IMR-90 (cell line): ENCODE measurements at regions not wholly inside any gene's neighbourhood (a gene's known extent, or its start where the extent isn't known, plus 50 kb on each side); places are given as distances from the start of the nearest gene placed in this dataset.

Source experiments
- ATAC-seq: fragments of 200-7000 bp; cut with Tn5 transposase; 2 replicates; pipeline ENCODE4 v1.9.1; 2020; ENCODE audit warnings: low read depth, mild to moderate bottlenecking, moderate library complexity
- BruUV-seq: library from RNA; stranded (reverse); fragments of 400-500 nt; replicated peaks from 2 replicates; lab custom pipeline; 2021; lab: Mats Ljungman, UMichigan
- CTCF ChIA-PET: fragments of 300-600 bp; formaldehyde crosslinking; extraction: SDS; loops from one replicate; lab custom pipeline; 2021; ENCODE audit warnings: antibody characterized with exemption; lab: Yijun Ruan, JAX
- POLR2A ChIA-PET: fragments of 300-600 bp; sonication (Branson Sonifier 250); formaldehyde crosslinking; loops from one replicate; lab custom pipeline; 2022; ENCODE audit warnings: antibody characterized with exemption; ENCODE audit not compliant: unreplicated experiment; lab: Charles Lee
- DNase-seq: peaks from one replicate; pipeline ENCODE4 v3.0.0; 2013
- H2AFZ ChIP-seq: replicated peaks from 2 replicates; pipeline ENCODE3; 2013; ENCODE audit warnings: low read length, mild to moderate bottlenecking; ENCODE audit not compliant: poor library complexity
- H2AK5ac ChIP-seq: 2 replicates; pipeline ENCODE4 v1.6.1; 2013; ENCODE audit warnings: low read depth, low read length, inconsistent platforms
- H2AK9ac ChIP-seq: replicated peaks from 2 replicates; pipeline ENCODE3; 2013; ENCODE audit warnings: mild to moderate bottlenecking, low read depth, low read length, moderate library complexity; ENCODE audit not compliant: poor library complexity
- H2BK120ac ChIP-seq: 2 replicates; pipeline ENCODE4 v1.6.1; 2013; ENCODE audit warnings: low read depth, low read length, inconsistent platforms
- H2BK15ac ChIP-seq: 3 replicates; pipeline ENCODE4 v1.6.1; 2013; ENCODE audit warnings: low read depth, low read length, inconsistent platforms
- H2BK20ac ChIP-seq: 2 replicates; pipeline ENCODE4 v1.6.1; 2013; ENCODE audit warnings: low read depth, mild to moderate bottlenecking, inconsistent platforms, low read length, moderate library complexity
- H2BK5ac ChIP-seq: 2 replicates; pipeline ENCODE4 v1.6.1; 2013; ENCODE audit warnings: mild to moderate bottlenecking, low read depth, low read length, inconsistent platforms; ENCODE audit not compliant: poor library complexity, severe bottlenecking
- H3K14ac ChIP-seq: replicated peaks from 2 replicates; pipeline ENCODE4 v1.6.1; 2013; ENCODE audit warnings: low read depth, low read length, inconsistent platforms
- H3K18ac ChIP-seq: 2 replicates; pipeline ENCODE4 v1.6.1; 2013; ENCODE audit warnings: low read depth, low read length, control low read depth
- H3K23ac ChIP-seq: 2 replicates; pipeline ENCODE4 v1.6.1; 2013; ENCODE audit warnings: low read depth, low read length, inconsistent platforms
- H3K27ac ChIP-seq: 2 replicates; pipeline ENCODE4 v1.5.1; 2013; ENCODE audit warnings: mild to moderate bottlenecking, control low read depth, low read length; ENCODE audit not compliant: insufficient read depth
- H3K27me3 ChIP-seq: 2 replicates; pipeline ENCODE4 v1.6.1; 2013; ENCODE audit warnings: low read length; ENCODE audit not compliant: control insufficient read depth, insufficient read depth
- H3K36me3 ChIP-seq: 2 replicates; pipeline ENCODE4 v1.6.1; 2013; ENCODE audit warnings: low read length, mixed read lengths; ENCODE audit not compliant: control insufficient read depth, insufficient read depth
- H3K4ac ChIP-seq: 2 replicates; pipeline ENCODE4 v1.6.1; 2013; ENCODE audit warnings: low read depth, low read length, inconsistent platforms
- H3K4me1 ChIP-seq: 2 replicates; pipeline ENCODE4 v1.6.1; 2013; ENCODE audit warnings: low read length, mixed read lengths; ENCODE audit not compliant: control insufficient read depth, insufficient read depth
- H3K4me2 ChIP-seq: 2 replicates; pipeline ENCODE4 v1.6.1; 2013; ENCODE audit warnings: low read depth, mild to moderate bottlenecking, control low read depth, low read length, moderate library complexity
- H3K4me3 ChIP-seq: 2 replicates; pipeline ENCODE4 v1.5.1; 2013; ENCODE audit warnings: low read depth, mild to moderate bottlenecking, control low read depth, low read length, moderate library complexity; ENCODE audit not compliant: insufficient read depth
- H3K56ac ChIP-seq: 2 replicates; pipeline ENCODE4 v1.6.1; 2013; ENCODE audit warnings: low read length, inconsistent platforms; ENCODE audit not compliant: insufficient read depth; ENCODE audit errors: extremely low read depth
- H3K79me1 ChIP-seq, 2 experiments: 2 replicates each; pipeline ENCODE4 v1.6.1; 2013; ENCODE audit warnings: low read length in 2 of 2, inconsistent platforms in 1 of 2, low read depth in 1 of 2
- H3K9ac ChIP-seq: 2 replicates; pipeline ENCODE4 v1.6.1; 2013; ENCODE audit warnings: low read depth, low read length, control low read depth
- H3K9me1 ChIP-seq: 2 replicates; pipeline ENCODE4 v1.6.1; 2013; ENCODE audit warnings: low read length, inconsistent platforms; ENCODE audit not compliant: insufficient read depth
- H3K9me3 ChIP-seq: 2 replicates; pipeline ENCODE4 v1.6.1; 2013; ENCODE audit warnings: low read length; ENCODE audit not compliant: control insufficient read depth, insufficient read depth
- H4K20me1 ChIP-seq: 2 replicates; pipeline ENCODE4 v1.6.1; 2013; ENCODE audit warnings: low read length, inconsistent platforms; ENCODE audit not compliant: insufficient read depth
- H4K5ac ChIP-seq: 2 replicates; pipeline ENCODE4 v1.6.1; 2013; ENCODE audit warnings: mild to moderate bottlenecking, low read depth, low read length, control low read depth
- H4K8ac ChIP-seq, 2 experiments: 2 replicates each; pipeline ENCODE4 v1.6.1; 2013; ENCODE audit warnings: low read depth in 2 of 2, low read length in 2 of 2, control low read depth in 1 of 2, inconsistent platforms in 1 of 2
- H4K91ac ChIP-seq: 2 replicates; pipeline ENCODE4 v1.6.1; 2013; ENCODE audit warnings: low read depth, low read length, inconsistent platforms; ENCODE audit not compliant: insufficient read depth
- BHLHE40 ChIP-seq: fragments of 150-350 bp; IDR thresholded peaks from 2 replicates; pipeline ENCODE4 v1.6.1; 2016; ENCODE audit warnings: mild to moderate bottlenecking, low read depth, low read length
- CEBPB ChIP-seq: IDR thresholded peaks from 2 replicates; pipeline ENCODE4 v1.6.1; 2012; ENCODE audit warnings: low read depth, low read length, improper control_type of control experiment
- FOS ChIP-seq: fragments of 150-350 bp; IDR thresholded peaks from 2 replicates; pipeline ENCODE4 v1.6.1; 2016; ENCODE audit warnings: low read depth, low read length
- MAFK ChIP-seq: IDR thresholded peaks from 2 replicates; pipeline ENCODE4 v1.6.1; 2012; ENCODE audit warnings: low read depth, low read length, improper control_type of control experiment
- MAZ ChIP-seq: IDR thresholded peaks from 2 replicates; pipeline ENCODE4 v1.6.1; 2012; ENCODE audit warnings: low read depth, mild to moderate bottlenecking, low read length, improper control_type of control experiment, moderate library complexity, borderline replicate concordance
- NFE2L2 ChIP-seq: fragments of 150-350 bp; IDR thresholded peaks from 2 replicates; pipeline ENCODE4 v1.6.1; 2016; ENCODE audit warnings: low read depth, mild to moderate bottlenecking, low read length
- POLR2A ChIP-seq: IDR thresholded peaks from 2 replicates; pipeline ENCODE4 v1.6.1; 2012; ENCODE audit warnings: mild to moderate bottlenecking, low read depth, low read length
- RAD21 ChIP-seq: IDR thresholded peaks from 2 replicates; pipeline ENCODE4 v1.6.1; 2012; ENCODE audit warnings: low read length, improper control_type of control experiment
- RCOR1 ChIP-seq: IDR thresholded peaks from 2 replicates; pipeline ENCODE4 v1.6.1; 2012; ENCODE audit warnings: mild to moderate bottlenecking, low read length, improper control_type of control experiment; ENCODE audit not compliant: insufficient replicate concordance
- WGBS, 2 experiments: methylation state at CpG; one replicate each; pipeline versions ENCODE4 v1.1.5 to v1.1.7; 2013; ENCODE audit warnings: missing lambda C conversion rate in 2 of 2; ENCODE audit not compliant: insufficient read length in 1 of 2; ENCODE audit errors: extremely low coverage in 2 of 2; 5-methylcytosine and 5-hydroxymethylcytosine counted together
- dilution Hi-C: fragments of 300-500 bp; cut with HindIII; formaldehyde crosslinking; loops from one replicate; pipeline ENCODE4 v1.14.3; 2018; ENCODE audit warnings: low sequenced_read_pairs; ENCODE audit not compliant: unreplicated experiment
- in situ Hi-C: fragments of 300-500 bp; cut with MboI; formaldehyde crosslinking; loops from 3 replicates; pipeline ENCODE4 v1.14.3; 2019; ENCODE audit warnings: low sequenced_read_pairs, inconsistent platforms, mixed read lengths
- intact Hi-C: fragments of 100-400 bp; cut with micrococcal nuclease; formaldehyde crosslinking; loops from 2 replicates; pipeline ENCODE4 v1.10.0; 2022
- TF ChIP-seq, protein P1 (sequence below): conservative IDR thresholded peaks from 2 replicates; pipeline ENCODE4 v1.5.1; 2012; ENCODE audit warnings: mild to moderate bottlenecking, low read depth, low read length, improper control_type of control experiment

DNA sequence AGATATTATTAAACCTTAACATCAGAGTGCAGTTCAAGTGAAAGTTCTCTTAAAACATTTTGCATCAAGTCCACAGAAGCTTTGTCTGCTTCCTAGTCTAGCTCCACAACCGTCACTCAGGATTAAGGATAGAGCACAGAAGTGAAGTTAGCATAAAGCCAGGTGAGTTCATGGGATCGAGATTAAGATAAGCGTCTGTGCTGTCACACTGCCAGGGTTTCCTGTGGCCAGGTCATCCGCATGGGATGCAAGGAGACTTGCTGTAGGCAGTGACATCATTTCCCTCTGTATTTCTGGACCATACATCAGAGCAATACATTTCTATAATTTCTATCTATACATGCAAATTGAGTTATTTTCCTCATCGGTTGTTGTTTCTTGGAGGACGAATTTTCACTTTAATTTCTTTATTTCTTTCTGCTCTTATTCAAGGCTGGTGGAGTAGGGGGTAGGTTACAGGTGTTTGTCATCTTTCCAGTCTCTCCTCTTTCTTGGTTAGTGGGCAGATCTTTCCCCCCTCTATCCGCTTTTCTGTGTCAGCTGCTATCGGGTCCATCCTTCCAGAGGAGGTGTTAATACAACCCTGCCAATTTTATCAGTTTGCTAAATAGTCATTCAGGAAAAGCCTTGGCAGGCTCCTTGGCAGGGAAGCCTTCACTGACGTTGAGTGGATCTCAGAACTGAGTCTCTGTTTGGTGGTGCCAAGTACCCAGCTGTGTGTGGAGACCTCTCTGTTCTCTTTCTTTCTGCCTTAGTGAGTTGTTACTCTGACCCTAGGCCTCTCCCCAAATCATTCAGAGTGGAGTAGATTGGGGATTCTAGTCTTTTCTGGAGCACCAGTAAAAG, 307.6 kb upstream of the MAP3K7 start:
- no peak overlapping the region for H3K56ac ChIP-seq
- no peak for DNase-seq
- no peak overlapping the region for H3K9ac ChIP-seq
- no peaks in the 10 kb centered on the region for H4K20me1 ChIP-seq
- no peak overlapping the region for H3K4me2 ChIP-seq
- ChIA-PET CTCF (no interaction called here), POLR2A (no interaction called here)
- H3K4me3 ChIP-seq: no peak overlapping the region
- no TSS peak for BruUV-seq
- in situ Hi-C loops: no loop called here
- no peak overlapping the region for H2BK15ac ChIP-seq
- H4K5ac ChIP-seq: no peak overlapping the region
- dilution Hi-C loops: no loop called here
- H3K4me1 ChIP-seq: no peaks in the 10 kb centered on the region
- H2AFZ ChIP-seq: no peak overlapping the region
- H4K8ac ChIP-seq: no peak overlapping the region
- H2BK20ac ChIP-seq: no peak overlapping the region
- no peak overlapping the region for H2AK5ac ChIP-seq
- TF ChIP-seq MAZ (no peak), NFE2L2 (no peak), BHLHE40 (no peak), RCOR1 (no peak), CEBPB (no peak), POLR2A (no peak), RAD21 (no peak), FOS (no peak), MAFK (no peak)
- TF ChIP-seq, protein P1, sequence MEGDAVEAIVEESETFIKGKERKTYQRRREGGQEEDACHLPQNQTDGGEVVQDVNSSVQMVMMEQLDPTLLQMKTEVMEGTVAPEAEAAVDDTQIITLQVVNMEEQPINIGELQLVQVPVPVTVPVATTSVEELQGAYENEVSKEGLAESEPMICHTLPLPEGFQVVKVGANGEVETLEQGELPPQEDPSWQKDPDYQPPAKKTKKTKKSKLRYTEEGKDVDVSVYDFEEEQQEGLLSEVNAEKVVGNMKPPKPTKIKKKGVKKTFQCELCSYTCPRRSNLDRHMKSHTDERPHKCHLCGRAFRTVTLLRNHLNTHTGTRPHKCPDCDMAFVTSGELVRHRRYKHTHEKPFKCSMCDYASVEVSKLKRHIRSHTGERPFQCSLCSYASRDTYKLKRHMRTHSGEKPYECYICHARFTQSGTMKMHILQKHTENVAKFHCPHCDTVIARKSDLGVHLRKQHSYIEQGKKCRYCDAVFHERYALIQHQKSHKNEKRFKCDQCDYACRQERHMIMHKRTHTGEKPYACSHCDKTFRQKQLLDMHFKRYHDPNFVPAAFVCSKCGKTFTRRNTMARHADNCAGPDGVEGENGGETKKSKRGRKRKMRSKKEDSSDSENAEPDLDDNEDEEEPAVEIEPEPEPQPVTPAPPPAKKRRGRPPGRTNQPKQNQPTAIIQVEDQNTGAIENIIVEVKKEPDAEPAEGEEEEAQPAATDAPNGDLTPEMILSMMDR: no peak
- no peaks in the 10 kb centered on the region for H3K9me3 ChIP-seq
- no peak overlapping the region for H2AK9ac ChIP-seq
- H2BK5ac ChIP-seq: no peak overlapping the region
- no peaks in the 10 kb centered on the region for H3K36me3 ChIP-seq
- ATAC-seq: no peak
- intact Hi-C loops: no loop called here
- H4K91ac ChIP-seq: no peak overlapping the region
- no peaks in the 10 kb centered on the region for H3K9me1 ChIP-seq
- H2BK120ac ChIP-seq: no peak overlapping the region
- H3K27me3 ChIP-seq: no peaks in the 10 kb centered on the region
- H3K18ac ChIP-seq: no peak overlapping the region
- H3K4ac ChIP-seq: no peak overlapping the region
- H3K79me1 ChIP-seq: no peaks in the 10 kb centered on the region
- no peak overlapping the region for H3K23ac ChIP-seq
- no peak overlapping the region for H3K27ac ChIP-seq
- WGBS, 2 experiments: no CpG with 5 or more reads among the region's 9 CpGs
- H3K14ac ChIP-seq: no peak overlapping the region
